ENCODE measurements at regions not wholly inside any gene's neighbourhood (a gene's known extent, or its start where the extent isn't known, plus 50 kb on each side); places are given as distances from the start of the nearest gene placed in this dataset.
"Not testable (repeated sequence)": the region's sequence is repeated elsewhere in the genome, so short reads cannot be mapped to it uniquely, and the experiment has no call there.

DNA sequence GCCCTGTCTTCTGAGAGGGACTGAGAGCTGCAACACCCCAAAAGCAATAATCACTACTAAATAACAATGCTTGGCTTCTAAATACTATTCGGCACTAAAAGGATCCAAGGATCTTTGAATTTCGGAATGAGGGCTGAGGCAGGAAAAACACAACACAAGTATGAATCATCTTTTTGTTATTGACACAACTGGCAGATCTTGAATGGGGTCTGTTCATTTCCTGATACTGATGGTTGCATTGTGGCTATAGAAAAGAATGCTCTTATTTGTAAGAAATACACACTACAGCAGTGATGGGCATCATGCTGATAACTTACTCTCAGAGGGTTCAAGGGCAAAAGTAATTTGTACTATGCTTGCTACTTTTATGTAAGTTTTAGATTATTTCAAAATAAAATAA is 149.2 kb upstream of the PLD5 start:
- no peak overlapping the region for H3K4me3 ChIP-seq (ENCODE audit: low read length)
- TF ChIP-seq, protein P1, sequence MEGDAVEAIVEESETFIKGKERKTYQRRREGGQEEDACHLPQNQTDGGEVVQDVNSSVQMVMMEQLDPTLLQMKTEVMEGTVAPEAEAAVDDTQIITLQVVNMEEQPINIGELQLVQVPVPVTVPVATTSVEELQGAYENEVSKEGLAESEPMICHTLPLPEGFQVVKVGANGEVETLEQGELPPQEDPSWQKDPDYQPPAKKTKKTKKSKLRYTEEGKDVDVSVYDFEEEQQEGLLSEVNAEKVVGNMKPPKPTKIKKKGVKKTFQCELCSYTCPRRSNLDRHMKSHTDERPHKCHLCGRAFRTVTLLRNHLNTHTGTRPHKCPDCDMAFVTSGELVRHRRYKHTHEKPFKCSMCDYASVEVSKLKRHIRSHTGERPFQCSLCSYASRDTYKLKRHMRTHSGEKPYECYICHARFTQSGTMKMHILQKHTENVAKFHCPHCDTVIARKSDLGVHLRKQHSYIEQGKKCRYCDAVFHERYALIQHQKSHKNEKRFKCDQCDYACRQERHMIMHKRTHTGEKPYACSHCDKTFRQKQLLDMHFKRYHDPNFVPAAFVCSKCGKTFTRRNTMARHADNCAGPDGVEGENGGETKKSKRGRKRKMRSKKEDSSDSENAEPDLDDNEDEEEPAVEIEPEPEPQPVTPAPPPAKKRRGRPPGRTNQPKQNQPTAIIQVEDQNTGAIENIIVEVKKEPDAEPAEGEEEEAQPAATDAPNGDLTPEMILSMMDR (IDR thresholded peaks at IDR 0.05; ENCODE audit: insufficient read depth, low read depth, low read length, missing control alignments) = no peak
- DNase-seq (ENCODE audit: low read depth) = no peak

DNA sequence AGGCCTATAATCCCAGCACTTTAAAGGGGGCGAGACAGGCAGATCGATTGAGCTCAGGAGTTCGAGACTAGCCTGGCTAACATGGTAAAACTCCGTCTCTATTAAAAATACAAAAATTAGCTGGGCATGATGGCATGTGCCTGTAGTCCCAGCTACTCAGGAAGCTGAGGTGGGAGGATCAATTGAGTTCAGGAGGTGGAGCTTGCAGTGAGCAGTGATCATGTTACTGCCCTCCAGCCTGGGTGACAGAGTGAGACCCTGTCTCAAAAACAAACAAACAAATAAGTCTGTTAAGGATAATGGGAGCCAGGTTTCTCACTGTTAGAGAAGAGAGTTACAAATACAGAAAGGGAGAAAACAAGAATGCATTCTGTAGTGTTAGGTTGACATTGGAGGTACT is 148.7 kb upstream of the PLD5 start:
- not testable (repeated sequence) for DNase-seq (ENCODE audit: low read depth); H3K4me3 ChIP-seq (ENCODE audit: low read length)

DNA sequence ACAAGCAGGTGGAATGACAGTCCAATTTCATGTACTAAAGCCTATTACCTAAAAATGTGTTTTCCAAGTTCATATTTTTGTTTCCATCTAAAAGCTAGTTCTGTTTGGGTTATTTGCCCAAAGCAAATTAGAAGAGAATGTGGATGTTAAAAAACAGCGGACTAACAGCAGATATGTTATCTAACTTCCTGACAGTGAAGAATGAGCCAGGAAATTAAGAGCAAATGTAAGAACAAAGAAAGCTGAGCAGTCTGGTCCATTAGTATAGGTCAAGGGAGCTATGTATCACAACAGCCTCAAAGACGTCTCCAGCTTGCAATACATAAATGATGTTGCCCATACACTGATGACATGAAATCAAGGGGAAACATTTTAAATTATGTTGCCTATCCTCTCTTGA is 145.5 kb upstream of the PLD5 start:
- no peak overlapping the region for H3K4me3 ChIP-seq (ENCODE audit: low read length)
- TF ChIP-seq, protein P1 (IDR thresholded peaks at IDR 0.05; ENCODE audit: insufficient read depth, low read depth, low read length, missing control alignments) = no peak
- DNase-seq (ENCODE audit: low read depth) = no peak

DNA sequence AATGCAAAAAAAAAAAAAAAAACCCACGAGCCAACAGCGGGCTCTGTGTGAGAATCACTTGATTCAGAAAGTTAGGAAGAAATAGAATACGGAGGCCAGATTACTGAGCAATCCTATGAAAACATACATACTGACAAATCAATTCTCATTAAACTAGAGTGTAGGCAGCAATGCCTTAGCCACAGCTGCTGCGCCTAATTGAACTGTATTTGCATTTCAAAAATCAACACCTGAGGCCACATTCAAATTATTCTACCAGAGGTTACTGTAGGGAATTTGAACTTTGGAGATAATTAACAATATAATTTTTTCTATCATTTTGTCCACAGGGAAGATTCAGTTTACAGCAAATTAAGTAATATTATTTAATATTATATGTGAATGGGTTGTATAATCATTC is 138.4 kb upstream of the PLD5 start:
- no peak overlapping the region for H3K4me3 ChIP-seq (ENCODE audit: low read length)
- no peak for DNase-seq (ENCODE audit: low read depth)
- TF ChIP-seq, protein P1 (IDR thresholded peaks at IDR 0.05; ENCODE audit: insufficient read depth, low read depth, low read length, missing control alignments) = no peak

DNA sequence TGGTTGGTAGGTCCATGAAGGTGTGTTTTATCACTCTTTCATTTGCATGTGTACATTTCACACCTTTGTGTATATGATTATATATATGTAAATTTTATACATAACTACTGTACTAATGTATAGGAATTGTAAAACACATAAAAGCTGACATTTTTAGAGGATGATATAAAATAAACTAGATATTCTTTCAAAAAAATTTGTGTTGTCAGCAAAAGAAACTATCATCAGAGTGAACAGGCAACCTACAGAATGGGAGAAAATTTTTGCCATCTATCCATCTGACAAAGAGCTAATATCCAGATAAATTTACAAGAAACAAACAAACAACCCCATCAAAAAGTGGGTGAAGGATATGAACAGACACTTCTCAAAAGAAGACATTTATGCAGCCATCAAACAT is 129.3 kb upstream of the PLD5 start:
- not testable (repeated sequence) for DNase-seq (ENCODE audit: low read depth); H3K4me3 ChIP-seq (ENCODE audit: low read length)

DNA sequence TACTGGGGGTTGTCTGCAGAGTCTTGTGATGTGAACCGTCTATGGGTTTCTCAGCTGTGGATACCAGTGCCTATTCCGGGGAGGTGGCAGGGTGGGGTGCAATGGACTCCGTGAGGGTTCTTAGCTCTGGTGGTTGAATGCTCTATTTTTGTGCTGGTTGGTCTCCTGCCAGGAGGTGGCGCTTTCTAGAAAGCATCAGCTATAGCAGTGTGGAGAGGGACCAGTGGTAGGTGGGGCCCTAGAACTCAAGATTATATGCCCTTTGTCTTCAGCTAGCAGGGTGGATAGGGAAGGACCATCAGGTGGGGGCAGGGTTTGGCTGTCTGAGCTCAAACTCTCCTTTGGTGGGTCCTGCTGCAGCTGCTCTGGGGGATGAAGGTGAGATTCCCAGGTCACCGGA is 127.3 kb upstream of the PLD5 start:
- DNase-seq (ENCODE audit: low read depth) = no peak
- no peak overlapping the region for H3K4me3 ChIP-seq (ENCODE audit: low read length)
- TF ChIP-seq, protein P1 (IDR thresholded peaks at IDR 0.05; ENCODE audit: insufficient read depth, low read depth, low read length, missing control alignments) = peak; percentile 15

DNA sequence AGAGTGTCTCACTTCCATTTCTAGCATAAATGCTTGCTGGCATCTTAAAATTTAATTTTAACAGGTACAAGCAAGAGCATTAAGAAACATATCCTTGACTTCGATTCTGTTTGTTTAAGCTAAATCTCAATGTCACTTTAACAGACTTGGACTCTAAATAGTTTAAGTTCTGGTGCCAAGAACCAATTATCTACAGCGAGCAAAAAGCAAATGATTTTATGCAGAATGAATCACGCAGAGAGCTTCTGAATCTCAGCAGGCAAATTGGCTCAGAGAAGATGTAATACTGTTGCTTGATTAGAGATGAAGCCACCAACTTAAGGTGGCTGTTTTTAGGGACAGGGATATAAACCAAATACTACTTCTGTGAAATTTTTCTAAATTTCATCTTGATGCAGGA is 117.0 kb upstream of the PLD5 start:
- DNase-seq (ENCODE audit: low read depth) = no peak
- TF ChIP-seq, protein P1 (IDR thresholded peaks at IDR 0.05; ENCODE audit: insufficient read depth, low read depth, low read length, missing control alignments) = no peak

DNA sequence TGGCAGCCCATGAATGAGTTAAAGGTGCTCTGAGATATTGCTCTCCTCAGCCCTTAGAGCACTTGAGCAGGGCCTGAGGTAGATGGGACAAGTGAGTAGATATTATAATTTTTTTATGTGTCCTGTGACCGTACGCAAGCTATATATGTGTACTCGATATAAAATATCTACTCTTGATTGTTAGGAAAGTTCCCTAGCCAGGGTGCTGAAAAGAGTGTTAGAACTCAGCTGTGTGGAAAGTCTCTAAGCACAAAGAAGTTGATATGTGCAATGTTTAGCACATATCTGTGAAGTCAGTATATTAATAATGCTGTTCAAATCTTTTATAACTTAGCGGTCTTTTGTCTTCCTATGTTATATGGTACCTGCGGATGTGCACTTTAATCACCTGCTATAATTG is 114.6 kb upstream of the PLD5 start:
- DNase-seq (ENCODE audit: low read depth) = no peak
- TF ChIP-seq, protein P1 (IDR thresholded peaks at IDR 0.05; ENCODE audit: insufficient read depth, low read depth, low read length, missing control alignments) = no peak
- H3K4me3 ChIP-seq (ENCODE audit: low read length) = no peak overlapping the region

More for the DNA sequence above, 117.0 kb upstream of the PLD5 start:
- no peak overlapping the region for H3K4me3 ChIP-seq (ENCODE audit: low read length)
